Gastroesophageal sphincter (tissue), 3 donors: ENCODE measurements at regions not wholly inside any gene's neighbourhood (a gene's known extent, or its start where the extent isn't known, plus 50 kb on each side); places are given as distances from the start of the nearest gene placed in this dataset.

ENCODE experiments used
- POLR2A ChIP-seq, 2 donors: fragments of 450-650 bp; IDR thresholded peaks; one replicate each; pipeline ENCODE4 v1.6.1; 2017; ENCODE audit warnings: antibody characterized with exemption in 2 of 2, mild to moderate bottlenecking in 2 of 2, moderate library complexity in 1 of 2
- POLR2AphosphoS5 ChIP-seq: sonication (generic); formaldehyde crosslinking; IDR thresholded peaks from one replicate; pipeline ENCODE4 v1.6.1; 2017; ENCODE audit warnings: antibody characterized with exemption
- TF ChIP-seq, protein P1 (sequence below), 4 experiments: fragments of 200-600 bp in 2 of 4; fragments of 450-650 bp in 2 of 4; sonication (generic) in 1 of 4; IDR thresholded peaks; one replicate each; pipeline ENCODE4 v1.5.1; 2017 to 2019; ENCODE audit warnings: antibody characterized with exemption in 4 of 4, mild to moderate bottlenecking in 2 of 4, moderate library complexity in 2 of 4

- TF ChIP-seq POLR2A (IDR thresholded peaks at IDR 0.05) (no peak), POLR2AphosphoS5 (no peak)
- TF ChIP-seq, protein P1, sequence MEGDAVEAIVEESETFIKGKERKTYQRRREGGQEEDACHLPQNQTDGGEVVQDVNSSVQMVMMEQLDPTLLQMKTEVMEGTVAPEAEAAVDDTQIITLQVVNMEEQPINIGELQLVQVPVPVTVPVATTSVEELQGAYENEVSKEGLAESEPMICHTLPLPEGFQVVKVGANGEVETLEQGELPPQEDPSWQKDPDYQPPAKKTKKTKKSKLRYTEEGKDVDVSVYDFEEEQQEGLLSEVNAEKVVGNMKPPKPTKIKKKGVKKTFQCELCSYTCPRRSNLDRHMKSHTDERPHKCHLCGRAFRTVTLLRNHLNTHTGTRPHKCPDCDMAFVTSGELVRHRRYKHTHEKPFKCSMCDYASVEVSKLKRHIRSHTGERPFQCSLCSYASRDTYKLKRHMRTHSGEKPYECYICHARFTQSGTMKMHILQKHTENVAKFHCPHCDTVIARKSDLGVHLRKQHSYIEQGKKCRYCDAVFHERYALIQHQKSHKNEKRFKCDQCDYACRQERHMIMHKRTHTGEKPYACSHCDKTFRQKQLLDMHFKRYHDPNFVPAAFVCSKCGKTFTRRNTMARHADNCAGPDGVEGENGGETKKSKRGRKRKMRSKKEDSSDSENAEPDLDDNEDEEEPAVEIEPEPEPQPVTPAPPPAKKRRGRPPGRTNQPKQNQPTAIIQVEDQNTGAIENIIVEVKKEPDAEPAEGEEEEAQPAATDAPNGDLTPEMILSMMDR (IDR thresholded peaks at IDR 0.05), result no peak
Measured at GRCh38 chr11:129298988-129299387, 76.7 kb upstream of the BARX2 start.
